ENCODE measurements at regions not wholly inside any gene's neighbourhood (a gene's known extent, or its start where the extent isn't known, plus 50 kb on each side); places are given as distances from the start of the nearest gene placed in this dataset.

DNA sequence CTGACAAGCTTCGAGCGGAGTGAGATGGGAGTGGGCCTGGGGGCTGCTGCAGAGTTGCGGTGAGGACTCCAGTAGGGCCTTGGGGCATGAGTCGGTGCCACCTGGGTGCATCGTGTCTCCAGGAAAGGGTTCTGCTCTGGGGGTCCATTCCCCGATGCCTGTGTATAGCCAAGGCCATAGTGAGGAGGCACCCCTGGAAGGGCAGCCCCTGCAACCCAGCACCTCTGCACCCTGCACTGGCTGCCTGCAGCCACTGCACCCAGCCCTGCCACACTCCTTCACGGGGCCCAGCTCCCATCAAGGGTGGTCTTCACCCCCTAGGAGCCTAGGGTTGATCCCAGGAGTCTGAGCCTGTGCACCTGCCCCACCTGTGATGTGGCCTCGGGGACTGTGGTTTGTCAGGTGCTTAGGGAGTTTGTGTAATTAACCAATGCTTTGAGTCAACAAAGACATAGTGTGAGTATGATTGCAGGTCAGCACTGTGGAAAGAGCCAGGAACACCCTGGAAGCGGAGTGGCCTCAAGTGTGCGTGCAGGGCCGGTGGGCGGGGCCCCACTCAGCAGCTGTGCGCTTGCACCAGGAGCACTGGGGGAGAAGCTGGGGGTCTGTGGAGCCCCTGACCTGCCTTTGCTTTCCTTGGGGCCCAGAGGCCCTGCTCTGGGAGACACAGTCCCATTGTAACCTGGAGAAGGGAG is 1299.3 kb downstream of the BRD1 start:
- POLR2A ChIA-PET, result no interaction called here
- no peak for DNase-seq
- CTCF ChIA-PET, result no interaction called here
- H3K27me3 Mint-ChIP-seq, result no peaks in the 10 kb centered on the region
- H3K4me3 Mint-ChIP-seq, result no peak overlapping the region
- no peaks in the 10 kb centered on the region for H3K4me1 Mint-ChIP-seq
- no peak overlapping the region for H3K27ac Mint-ChIP-seq
- no peaks in the 10 kb centered on the region for H3K36me3 Mint-ChIP-seq (ENCODE audit: low read depth)
- H3K9me3 Mint-ChIP-seq, result no peaks in the 10 kb centered on the region

DNA sequence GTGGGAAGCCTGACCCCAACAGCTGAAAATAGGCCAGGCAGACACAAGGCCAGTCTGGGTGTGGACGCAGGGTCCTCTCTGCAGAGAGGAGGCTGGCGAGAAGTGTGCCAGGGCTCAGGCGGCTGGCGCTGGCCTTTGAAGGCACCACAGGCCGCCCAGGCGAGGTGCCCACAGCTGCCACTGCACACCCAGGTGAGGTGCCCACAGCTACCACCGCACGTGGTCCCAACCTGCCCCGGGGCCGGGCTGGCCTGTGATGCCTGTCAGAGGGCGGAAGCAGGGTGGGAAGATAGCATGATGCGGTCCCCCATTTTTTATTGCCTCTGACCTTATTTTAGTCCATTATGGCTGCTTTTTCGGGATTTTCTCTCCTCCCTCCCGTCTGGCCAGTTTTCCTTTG is 1303.9 kb downstream of the BRD1 start:
- no peak overlapping the region for H3K27ac Mint-ChIP-seq
- no peaks in the 10 kb centered on the region for H3K27me3 Mint-ChIP-seq
- no peaks in the 10 kb centered on the region for H3K9me3 Mint-ChIP-seq
- H3K4me1 Mint-ChIP-seq, result no peaks in the 10 kb centered on the region
- no peaks in the 10 kb centered on the region for H3K36me3 Mint-ChIP-seq (ENCODE audit: low read depth)
- ChIA-PET POLR2A (no interaction called here), CTCF (no interaction called here)
- DNase-seq, result no peak
- H3K4me3 Mint-ChIP-seq, result no peak overlapping the region

DNA sequence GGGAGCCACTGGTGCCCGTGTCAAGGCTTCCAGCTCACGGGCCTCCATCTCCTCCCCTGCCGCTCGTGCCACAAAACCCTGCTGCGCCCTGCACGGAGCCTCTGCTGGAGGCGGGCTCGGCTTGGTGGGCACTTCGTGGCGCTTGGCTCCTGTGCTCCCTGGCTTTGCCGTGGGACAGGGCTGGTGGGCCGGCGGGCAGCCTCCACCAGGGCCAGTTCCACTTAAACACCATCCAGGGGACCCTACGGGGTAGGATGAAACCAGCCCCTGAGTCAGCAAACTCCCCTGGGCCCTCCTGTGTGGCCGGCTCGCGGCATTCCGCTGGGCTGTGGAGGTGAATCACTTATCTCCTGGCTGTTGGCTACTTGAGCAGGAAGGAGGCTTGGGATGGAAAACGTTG is 1304.6 kb downstream of the BRD1 start:
- CTCF ChIA-PET, result no interaction called here
- no peaks in the 10 kb centered on the region for H3K4me1 Mint-ChIP-seq

DNA sequence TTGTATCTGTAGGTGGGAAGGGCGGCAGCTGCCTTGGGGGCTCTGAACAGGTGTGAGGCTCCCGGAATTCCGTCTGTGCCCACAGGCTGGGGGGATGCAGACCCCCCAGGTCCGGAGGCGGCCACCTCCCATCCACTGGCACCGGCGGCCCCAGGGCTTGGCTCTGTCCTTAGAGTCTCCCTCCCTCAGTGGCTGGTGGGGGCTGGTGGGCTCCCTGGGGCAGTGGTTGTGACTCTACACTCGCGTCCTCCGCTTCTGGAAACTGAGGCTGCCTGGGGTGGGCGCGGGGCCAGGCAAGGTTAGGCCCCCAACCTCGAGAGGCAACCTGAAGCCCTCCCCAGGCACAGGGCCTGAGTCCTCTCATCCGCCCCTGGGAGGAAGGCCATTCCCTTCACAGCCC is 1305.4 kb downstream of the BRD1 start:
- Mint-ChIP-seq H3K4me1 (no peaks in the 10 kb centered on the region), H3K27ac (no peak overlapping the region), H3K36me3 (ENCODE audit: low read depth) (no peaks in the 10 kb centered on the region), H3K9me3 (no peaks in the 10 kb centered on the region), H3K27me3 (no peaks in the 10 kb centered on the region), H3K4me3 (no peak overlapping the region)
- DNase-seq, result no peak
- CTCF ChIA-PET, result interaction anchor here (0.6 kb wide), 1 partner anchor 13 kb away, joined by 3 read pairs; no protein-coding TSS in a partner anchor
- POLR2A ChIA-PET, result no interaction called here

More for the DNA sequence above, 1304.6 kb downstream of the BRD1 start:
- no peak for DNase-seq
- Mint-ChIP-seq H3K27ac (no peak overlapping the region), H3K27me3 (no peaks in the 10 kb centered on the region), H3K36me3 (ENCODE audit: low read depth) (no peaks in the 10 kb centered on the region), H3K4me3 (no peak overlapping the region), H3K9me3 (no peaks in the 10 kb centered on the region)
- POLR2A ChIA-PET, result no interaction called here

DNA sequence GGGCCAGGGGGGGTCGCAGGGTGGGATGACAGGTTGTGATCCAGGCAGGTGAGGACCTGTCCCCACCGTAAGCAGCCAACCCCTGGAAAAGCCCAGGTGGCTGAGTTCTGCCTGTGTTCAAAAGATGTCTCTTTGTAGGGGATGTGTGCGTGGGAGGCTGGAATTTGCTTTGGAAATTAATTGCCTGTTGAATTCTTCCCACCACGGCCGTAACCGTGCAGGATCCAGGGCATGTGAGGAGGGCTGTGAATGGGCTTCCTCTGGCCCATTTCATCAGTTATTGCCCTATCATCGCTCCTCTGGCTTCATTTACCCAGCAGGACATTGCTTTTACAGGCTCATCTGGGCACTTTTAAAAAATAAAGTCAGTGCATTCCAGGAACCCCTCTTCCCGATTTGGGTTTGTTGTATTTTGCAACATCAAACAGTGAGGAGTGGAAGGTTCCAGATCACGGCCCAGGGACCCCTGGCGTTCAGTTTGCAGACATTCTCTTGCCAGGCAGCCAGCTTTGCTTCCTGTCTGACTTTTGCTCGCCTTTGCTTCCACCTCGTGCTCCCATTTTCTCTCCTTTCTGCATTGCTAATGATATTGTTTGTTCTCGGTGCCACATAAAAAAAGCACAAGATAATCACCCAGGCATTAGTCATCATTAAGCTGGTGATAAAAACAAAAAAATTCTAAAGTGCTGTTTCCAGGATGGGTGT is 1306.6 kb downstream of the BRD1 start:
- no peaks in the 10 kb centered on the region for H3K27me3 Mint-ChIP-seq
- CTCF ChIA-PET, result no interaction called here
- H3K4me3 Mint-ChIP-seq, result no peak overlapping the region
- H3K36me3 Mint-ChIP-seq (ENCODE audit: low read depth), result no peaks in the 10 kb centered on the region
- no peak overlapping the region for H3K27ac Mint-ChIP-seq
- no peak for DNase-seq
- no peaks in the 10 kb centered on the region for H3K4me1 Mint-ChIP-seq
- H3K9me3 Mint-ChIP-seq, result no peaks in the 10 kb centered on the region
- POLR2A ChIA-PET, result no interaction called here

DNA sequence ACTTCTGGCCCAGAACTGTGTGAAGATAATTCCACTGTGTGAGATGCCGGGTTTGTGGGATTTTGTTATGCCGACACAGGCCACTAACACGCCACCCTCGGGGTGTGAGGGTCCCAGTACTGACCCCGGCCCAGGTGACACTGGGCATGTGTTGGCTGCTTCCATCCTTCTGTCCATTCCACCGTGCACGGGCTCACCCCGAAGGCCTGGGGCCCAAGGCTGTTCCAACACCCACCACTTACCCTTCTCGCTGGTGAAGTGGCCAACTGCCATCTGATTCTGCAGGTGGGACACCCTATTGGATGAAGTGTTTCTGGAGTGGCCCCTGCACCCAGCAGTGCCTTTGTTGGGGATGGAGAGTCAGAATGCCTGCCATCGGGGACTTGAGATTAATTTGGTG is 1307.5 kb downstream of the BRD1 start:
- ChIA-PET POLR2A (no interaction called here), CTCF (no interaction called here)
- Mint-ChIP-seq H3K4me1 (no peaks in the 10 kb centered on the region), H3K27ac (no peak overlapping the region), H3K36me3 (ENCODE audit: low read depth) (no peaks in the 10 kb centered on the region), H3K27me3 (no peaks in the 10 kb centered on the region), H3K9me3 (no peaks in the 10 kb centered on the region), H3K4me3 (no peak overlapping the region)
- DNase-seq, result no peak

DNA sequence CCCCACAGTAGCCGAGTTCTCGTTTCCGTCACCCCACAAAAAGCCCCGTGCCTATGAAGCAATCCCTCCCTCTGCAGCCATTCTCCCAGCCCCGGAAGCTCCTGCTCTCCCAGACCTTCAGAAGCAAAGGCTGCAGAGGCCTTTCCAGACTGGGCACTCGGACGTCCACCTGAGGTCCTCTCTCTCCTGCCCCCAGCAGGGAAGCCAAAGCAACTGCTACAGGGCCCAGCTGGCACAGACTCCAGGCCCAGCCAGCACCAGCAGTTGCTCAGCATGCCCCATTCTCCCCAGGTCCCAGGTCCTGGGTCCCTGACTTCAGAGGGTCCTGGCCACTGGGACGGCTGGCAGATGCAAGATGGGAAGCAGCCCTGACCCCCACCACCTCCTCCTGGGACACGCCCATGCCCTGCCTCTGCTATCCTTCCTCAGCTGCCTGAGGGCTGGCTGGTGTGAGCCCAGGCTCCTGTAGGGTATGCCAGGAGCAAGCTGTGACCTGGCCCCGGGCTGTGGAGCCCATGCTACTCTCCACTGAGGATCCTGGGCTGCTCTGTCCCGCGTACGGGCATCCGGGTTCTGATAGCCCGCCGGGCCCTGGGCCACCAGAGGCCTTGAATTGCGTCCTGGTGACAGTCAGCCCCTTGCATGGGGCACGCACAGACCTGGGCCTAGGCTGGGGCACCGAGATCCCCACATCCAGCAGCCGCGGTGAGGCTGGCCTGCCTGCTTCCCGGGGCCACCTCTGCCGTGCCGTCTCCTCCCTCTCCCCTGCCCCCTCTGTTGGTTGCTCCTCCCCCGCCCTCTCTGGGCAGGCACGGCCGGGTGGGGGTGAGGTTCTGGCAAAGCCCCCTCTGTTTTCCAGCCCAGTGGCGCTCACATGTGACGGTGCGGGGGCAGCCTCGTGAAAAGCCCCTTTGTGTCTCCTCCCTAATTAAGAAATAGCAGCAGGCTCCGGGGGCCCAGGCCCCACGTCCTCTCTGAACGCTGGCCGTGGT is 1310.3 kb downstream of the BRD1 start:
- Mint-ChIP-seq H3K4me1 (no peaks in the 10 kb centered on the region), H3K27me3 (no peaks in the 10 kb centered on the region), H3K27ac (no peak overlapping the region), H3K4me3 (no peak overlapping the region), H3K9me3 (no peaks in the 10 kb centered on the region), H3K36me3 (ENCODE audit: low read depth) (no peaks in the 10 kb centered on the region)
- POLR2A ChIA-PET, result no interaction called here
- no peak for DNase-seq
- CTCF ChIA-PET, result no interaction called here

DNA sequence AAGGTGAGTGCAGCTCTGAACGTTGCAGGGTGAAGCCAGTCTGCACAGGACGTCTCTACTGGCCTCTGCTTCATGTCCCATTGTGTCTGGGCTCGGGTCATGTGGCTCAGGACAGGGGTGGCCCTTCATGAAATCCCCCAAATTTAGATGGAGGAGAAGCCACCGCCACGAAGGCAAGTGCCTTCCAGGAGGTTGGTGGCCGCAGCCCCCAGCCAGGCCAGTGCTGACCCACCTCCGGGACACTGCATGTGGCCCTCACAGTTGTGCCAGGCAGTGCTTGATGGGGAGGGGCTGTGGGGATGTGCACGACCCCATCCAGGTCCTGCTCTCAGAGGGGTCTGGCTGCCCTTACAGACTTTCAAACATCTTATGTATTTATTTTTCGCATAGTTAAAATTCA is 1311.1 kb downstream of the BRD1 start:
- ChIA-PET CTCF (no interaction called here), POLR2A (no interaction called here)
- Mint-ChIP-seq H3K27ac (no peak overlapping the region), H3K36me3 (ENCODE audit: low read depth) (no peaks in the 10 kb centered on the region), H3K4me1 (no peaks in the 10 kb centered on the region), H3K4me3 (no peak overlapping the region), H3K27me3 (no peaks in the 10 kb centered on the region), H3K9me3 (no peaks in the 10 kb centered on the region)
- no peak for DNase-seq

DNA sequence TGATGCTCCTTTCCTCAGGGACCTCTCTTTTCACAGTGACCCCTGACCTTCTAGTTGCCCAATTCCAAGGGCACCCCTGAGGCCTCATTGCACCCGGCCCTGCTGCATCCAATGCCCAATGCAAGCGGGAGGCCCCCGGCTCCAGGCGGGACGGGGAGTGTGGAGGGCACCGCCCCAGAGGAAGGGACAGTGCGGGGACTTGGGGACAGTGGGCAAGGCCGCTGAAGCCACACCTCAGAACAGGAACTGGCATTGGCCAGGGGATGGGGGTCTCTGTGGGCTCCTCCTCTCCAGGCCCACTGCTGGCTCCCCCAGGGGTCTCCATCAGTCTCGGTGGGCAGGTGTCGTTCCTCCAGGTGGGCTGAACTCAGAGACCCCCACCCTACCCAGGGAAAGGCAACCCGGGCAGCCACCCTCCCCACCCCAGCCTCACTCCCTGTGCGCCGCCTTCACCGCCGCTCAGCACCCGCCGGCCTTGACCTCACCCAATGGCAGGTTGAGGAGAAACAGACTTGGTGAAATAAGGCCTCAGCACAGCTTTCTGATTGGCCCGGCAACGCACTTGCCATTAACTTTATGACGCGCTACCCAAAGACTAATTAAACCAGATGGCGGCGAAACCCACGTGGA is 1312.0 kb downstream of the BRD1 start:
- Mint-ChIP-seq H3K27ac (no peak overlapping the region), H3K4me1 (no peaks in the 10 kb centered on the region), H3K4me3 (no peak overlapping the region), H3K9me3 (no peaks in the 10 kb centered on the region), H3K36me3 (ENCODE audit: low read depth) (no peaks in the 10 kb centered on the region), H3K27me3 (no peaks in the 10 kb centered on the region)
- DNase-seq, result no peak
- ChIA-PET POLR2A (no interaction called here), CTCF (no interaction called here)

DNA sequence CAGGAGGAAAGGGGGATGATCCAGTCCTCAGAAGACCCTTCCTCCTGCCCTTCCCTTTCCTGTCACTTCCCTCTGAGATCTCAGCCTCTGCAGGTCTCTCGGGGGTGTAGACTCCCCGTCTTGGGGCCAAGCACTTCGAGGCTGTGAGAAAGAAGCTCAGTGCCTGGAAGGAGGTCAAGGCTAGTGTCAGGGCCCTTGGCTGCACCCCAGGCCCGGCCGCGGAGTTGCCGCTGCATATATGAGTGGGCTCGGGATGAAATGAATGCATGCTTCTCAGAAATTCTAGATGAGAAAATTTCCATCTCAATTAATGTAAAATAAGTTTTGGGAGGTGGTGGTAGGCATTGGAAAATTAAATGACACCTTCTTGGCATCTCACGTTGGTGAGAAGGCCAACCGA is 1313.7 kb downstream of the BRD1 start:
- H3K4me3 Mint-ChIP-seq, result no peak overlapping the region
- POLR2A ChIA-PET, result no interaction called here
- CTCF ChIA-PET, result no interaction called here
- no peaks in the 10 kb centered on the region for H3K4me1 Mint-ChIP-seq
- H3K27ac Mint-ChIP-seq, result no peak overlapping the region
- no peaks in the 10 kb centered on the region for H3K36me3 Mint-ChIP-seq (ENCODE audit: low read depth)
- H3K27me3 Mint-ChIP-seq, result no peaks in the 10 kb centered on the region
- DNase-seq, result no peak
- no peaks in the 10 kb centered on the region for H3K9me3 Mint-ChIP-seq

DNA sequence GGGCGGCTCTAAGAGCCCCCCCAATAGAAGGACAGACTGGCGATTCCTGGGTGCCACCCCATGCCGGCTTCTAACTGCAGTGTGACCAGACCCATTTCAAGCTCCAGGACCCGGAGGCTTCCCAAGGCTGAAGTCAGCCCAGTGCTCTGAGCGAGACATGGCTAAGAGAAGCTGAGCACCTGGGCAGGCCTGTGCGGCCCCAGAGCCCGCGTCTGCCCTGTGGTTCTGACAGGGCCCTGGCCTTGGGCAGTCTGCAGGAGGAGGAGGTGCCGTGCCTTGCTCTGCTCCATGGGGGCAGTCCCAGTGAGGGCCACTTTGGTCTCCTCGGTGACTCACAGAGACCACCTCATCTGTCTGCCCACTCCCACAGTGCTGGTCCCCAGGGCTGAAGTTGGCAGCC is 1314.2 kb downstream of the BRD1 start:
- POLR2A ChIA-PET, result no interaction called here
- H3K27ac Mint-ChIP-seq, result no peak overlapping the region
- DNase-seq, result no peak

DNA sequence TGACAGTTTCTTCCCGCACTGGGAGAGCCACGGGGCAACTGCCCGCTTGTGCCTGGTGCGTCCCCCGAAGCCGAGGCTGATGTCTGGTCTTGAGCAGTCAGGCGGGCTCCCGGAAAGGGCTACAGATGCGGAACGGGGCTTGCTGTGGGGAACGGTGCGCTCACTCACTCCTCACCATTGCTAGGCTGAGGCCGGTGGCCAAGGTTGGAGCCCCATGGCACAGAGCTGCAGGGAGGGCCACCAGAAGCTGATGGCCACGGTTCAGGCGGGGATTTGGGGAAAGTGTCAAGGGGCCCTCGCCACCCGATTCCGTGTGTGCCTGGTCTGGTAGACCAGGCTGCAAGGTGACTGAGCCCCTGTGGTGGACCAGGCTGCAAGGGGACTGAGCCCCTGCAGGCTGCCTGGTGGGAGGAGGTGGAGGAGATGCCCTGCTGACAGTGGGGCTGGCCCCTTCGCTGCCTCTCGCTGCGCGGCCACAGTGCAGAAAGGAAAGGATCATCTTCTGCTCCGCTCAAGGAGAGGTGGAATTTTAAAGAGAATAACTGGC is 1315.8 kb downstream of the BRD1 start:
- H3K9me3 Mint-ChIP-seq, result no peaks in the 10 kb centered on the region
- no peaks in the 10 kb centered on the region for H3K4me1 Mint-ChIP-seq
- no peak overlapping the region for H3K4me3 Mint-ChIP-seq
- no peaks in the 10 kb centered on the region for H3K36me3 Mint-ChIP-seq (ENCODE audit: low read depth)
- DNase-seq, result no peak
- no peak overlapping the region for H3K27ac Mint-ChIP-seq
- CTCF ChIA-PET, result no interaction called here
- H3K27me3 Mint-ChIP-seq, result no peaks in the 10 kb centered on the region
- POLR2A ChIA-PET, result no interaction called here

More for the DNA sequence above, 1314.2 kb downstream of the BRD1 start:
- Mint-ChIP-seq H3K27me3 (no peaks in the 10 kb centered on the region), H3K4me1 (no peaks in the 10 kb centered on the region), H3K9me3 (no peaks in the 10 kb centered on the region), H3K36me3 (ENCODE audit: low read depth) (no peaks in the 10 kb centered on the region), H3K4me3 (no peak overlapping the region)
- CTCF ChIA-PET, result no interaction called here

DNA sequence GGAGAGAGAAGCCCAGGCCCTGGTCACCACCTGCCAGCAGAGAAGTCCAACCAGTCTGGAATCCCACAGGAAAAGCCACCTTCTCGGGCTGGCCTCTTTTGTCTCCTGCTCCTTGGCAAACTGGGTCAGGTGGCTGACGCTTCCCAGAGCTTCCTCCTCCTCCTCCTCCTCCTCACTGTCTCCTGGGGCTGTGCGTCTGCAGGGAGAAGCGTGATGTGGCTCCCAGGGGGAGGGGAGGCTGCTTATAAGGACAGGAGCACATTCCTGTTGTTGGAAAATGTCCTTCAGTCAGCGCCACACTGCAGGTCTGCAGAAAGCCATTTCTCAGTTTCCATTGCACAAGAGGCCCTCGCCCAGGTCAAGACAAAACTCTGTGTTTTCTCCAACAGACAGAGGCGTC is 1316.5 kb downstream of the BRD1 start:
- no peak for DNase-seq
- Mint-ChIP-seq H3K36me3 (ENCODE audit: low read depth) (no peaks in the 10 kb centered on the region), H3K27ac (no peak overlapping the region), H3K4me1 (no peaks in the 10 kb centered on the region), H3K4me3 (no peak overlapping the region), H3K27me3 (no peaks in the 10 kb centered on the region), H3K9me3 (no peaks in the 10 kb centered on the region)
- CTCF ChIA-PET, result no interaction called here
- POLR2A ChIA-PET, result no interaction called here

All from activated CD4-positive, alpha-beta T cell treated with anti-CD3 and anti-CD28 coated beads, Interleukin-2, amount 10 ng/mL, durations not matched to agents 7 days and 5 days (primary cell).